ENCODE measurements at regions not wholly inside any gene's neighbourhood (a gene's known extent, or its start where the extent isn't known, plus 50 kb on each side); places are given as distances from the start of the nearest gene placed in this dataset.

DNA sequence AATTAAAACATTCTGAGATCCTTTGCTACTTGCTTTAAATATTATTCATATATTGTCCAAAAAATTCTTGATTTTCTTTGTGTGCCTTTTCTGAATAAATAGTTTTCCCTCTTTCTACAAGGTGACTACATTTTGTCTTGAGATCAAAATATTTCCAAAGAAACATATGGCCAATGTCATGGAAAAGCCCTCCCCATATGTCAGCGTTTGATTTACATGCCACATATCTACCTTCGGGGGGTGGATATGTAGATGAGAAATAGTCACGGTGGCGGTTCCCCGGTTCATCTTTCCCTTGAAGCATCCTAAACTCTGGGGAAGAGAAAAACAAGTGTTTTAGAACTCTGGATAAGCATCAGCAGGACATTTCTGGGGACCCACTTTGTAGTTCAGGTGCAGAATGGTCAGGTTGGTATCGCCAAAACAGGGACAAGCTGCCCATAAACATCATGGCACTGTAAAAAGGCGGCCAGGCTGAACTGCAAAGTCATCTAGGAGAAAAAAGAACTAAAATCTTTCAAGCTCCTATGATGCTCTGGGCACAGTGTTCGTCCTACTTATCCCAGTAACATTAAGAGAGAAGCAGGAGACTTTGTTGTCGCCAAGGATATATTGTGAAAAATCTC lies 91.5 kb downstream of the MEX3B start:
- H3K4me1 ChIP-seq (ENCODE audit: control insufficient read depth, insufficient read depth, low read length), result peaks cover 5% of the 10 kb centered on the region; the same call in 1 of the 2 replicates
- no peaks in the 10 kb centered on the region for H3K9me3 ChIP-seq (ENCODE audit: control insufficient read depth, insufficient read depth, low read depth, low read length)
- H3K27ac ChIP-seq (ENCODE audit: low read depth, low read length), result no peak overlapping the region
- H3K9ac ChIP-seq (ENCODE audit: low read length), result no peak overlapping the region
- no peaks in the 10 kb centered on the region for H3K27me3 ChIP-seq (ENCODE audit: control insufficient read depth, insufficient read depth, low read length)
- H3K4me3 ChIP-seq (ENCODE audit: low read depth, low read length), result no peak overlapping the region
- H3K36me3 ChIP-seq (ENCODE audit: control insufficient read depth, insufficient read depth, low read length), result no peaks in the 10 kb centered on the region

DNA sequence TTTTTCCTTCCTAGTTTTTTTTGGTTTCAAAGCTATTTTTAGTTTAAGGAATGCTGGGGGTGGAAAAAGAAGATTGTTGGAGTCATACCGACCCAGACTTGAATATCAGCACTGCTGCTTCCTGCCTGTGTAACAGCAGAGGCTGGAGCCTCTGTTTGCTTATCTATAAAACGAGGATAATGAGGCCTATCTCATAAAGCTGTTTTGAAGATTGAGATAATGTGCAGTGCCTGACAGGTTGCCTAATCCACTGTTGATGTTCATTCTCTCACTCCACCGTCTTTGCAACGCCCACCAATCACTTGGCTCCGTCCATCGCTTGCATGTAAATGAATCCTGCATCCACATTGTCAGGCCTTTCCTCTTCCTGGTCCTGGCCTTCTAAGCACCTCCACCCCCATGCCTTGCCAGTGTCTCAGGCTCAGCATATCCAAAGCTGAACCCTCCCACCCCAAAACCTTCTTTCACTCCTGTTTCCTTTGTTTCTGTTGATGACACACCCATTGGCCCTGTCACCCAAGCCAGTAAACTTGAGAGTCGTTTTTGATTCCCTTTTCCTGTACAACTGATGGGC lies 94.9 kb downstream of the MEX3B start:
- no peak overlapping the region for H3K9ac ChIP-seq (ENCODE audit: low read length)
- H3K4me3 ChIP-seq (ENCODE audit: low read depth, low read length), result no peak overlapping the region
- no peaks in the 10 kb centered on the region for H3K36me3 ChIP-seq (ENCODE audit: control insufficient read depth, insufficient read depth, low read length)
- peaks cover 5% of the 10 kb centered on the region; the same call in 1 of the 2 replicates for H3K4me1 ChIP-seq (ENCODE audit: control insufficient read depth, insufficient read depth, low read length)
- no peak overlapping the region for H3K27ac ChIP-seq (ENCODE audit: low read depth, low read length)
- no peaks in the 10 kb centered on the region for H3K9me3 ChIP-seq (ENCODE audit: control insufficient read depth, insufficient read depth, low read depth, low read length)
- no peaks in the 10 kb centered on the region for H3K27me3 ChIP-seq (ENCODE audit: control insufficient read depth, insufficient read depth, low read length)

DNA sequence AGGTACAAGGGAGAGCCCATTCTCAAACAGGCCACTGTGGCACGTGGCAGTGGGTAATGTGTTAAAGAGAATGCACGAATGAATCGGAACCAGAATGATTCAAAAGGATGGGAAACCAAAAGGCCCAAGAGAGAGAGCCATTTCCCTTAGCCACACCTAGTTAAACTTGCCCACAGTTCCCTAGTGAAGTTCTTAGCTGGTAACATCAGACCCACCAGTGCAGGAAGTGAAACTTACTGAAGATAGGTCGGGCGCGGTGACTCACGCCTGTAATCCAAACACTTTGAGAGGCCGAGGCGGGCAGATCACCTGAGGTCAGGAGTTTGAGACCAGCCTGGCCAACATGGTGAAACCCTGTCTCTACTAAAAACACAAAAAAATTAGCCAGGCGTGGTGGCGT lies 97.1 kb downstream of the MEX3B start:
- peaks cover 5% of the 10 kb centered on the region; the same call in 1 of the 2 replicates for H3K4me1 ChIP-seq (ENCODE audit: control insufficient read depth, insufficient read depth, low read length)

DNA sequence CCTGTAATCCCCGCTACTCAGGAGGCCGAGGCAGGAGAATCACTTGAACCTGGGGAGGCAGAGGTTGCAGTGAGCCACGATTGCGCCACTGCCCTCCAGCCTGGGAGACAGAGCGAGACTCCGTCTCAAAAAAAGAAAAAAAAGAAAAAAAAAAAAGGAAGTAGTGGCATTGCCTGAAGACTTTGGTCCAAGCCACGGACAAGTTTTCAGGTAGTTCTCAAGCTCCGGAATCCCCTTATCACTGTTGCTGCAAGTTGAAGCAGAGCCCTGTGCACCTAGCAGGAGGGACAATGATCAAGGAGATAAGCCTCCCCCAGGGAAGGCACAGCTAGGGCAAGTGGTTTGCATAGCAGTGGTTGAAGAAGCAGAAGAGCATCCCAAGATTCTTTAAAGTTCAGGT lies 97.6 kb downstream of the MEX3B start:
- Histone ChIP-seq H3K9me3 (ENCODE audit: control insufficient read depth, insufficient read depth, low read depth, low read length) (no peaks in the 10 kb centered on the region), H3K4me1 (ENCODE audit: control insufficient read depth, insufficient read depth, low read length) (peaks cover 5% of the 10 kb centered on the region; the same call in 1 of the 2 replicates), H3K27me3 (ENCODE audit: control insufficient read depth, insufficient read depth, low read length) (no peaks in the 10 kb centered on the region), H3K36me3 (ENCODE audit: control insufficient read depth, insufficient read depth, low read length) (no peaks in the 10 kb centered on the region), H3K4me3 (ENCODE audit: low read depth, low read length) (no peak overlapping the region), H3K9ac (ENCODE audit: low read length) (no peak overlapping the region), H3K27ac (ENCODE audit: low read depth, low read length) (no peak overlapping the region)

More for the DNA sequence above, 97.1 kb downstream of the MEX3B start:
- no peak overlapping the region for H3K9ac ChIP-seq (ENCODE audit: low read length)
- no peak overlapping the region for H3K4me3 ChIP-seq (ENCODE audit: low read depth, low read length)
- H3K9me3 ChIP-seq (ENCODE audit: control insufficient read depth, insufficient read depth, low read depth, low read length), result no peaks in the 10 kb centered on the region
- H3K36me3 ChIP-seq (ENCODE audit: control insufficient read depth, insufficient read depth, low read length), result no peaks in the 10 kb centered on the region
- no peak overlapping the region for H3K27ac ChIP-seq (ENCODE audit: low read depth, low read length)
- H3K27me3 ChIP-seq (ENCODE audit: control insufficient read depth, insufficient read depth, low read length), result no peaks in the 10 kb centered on the region

DNA sequence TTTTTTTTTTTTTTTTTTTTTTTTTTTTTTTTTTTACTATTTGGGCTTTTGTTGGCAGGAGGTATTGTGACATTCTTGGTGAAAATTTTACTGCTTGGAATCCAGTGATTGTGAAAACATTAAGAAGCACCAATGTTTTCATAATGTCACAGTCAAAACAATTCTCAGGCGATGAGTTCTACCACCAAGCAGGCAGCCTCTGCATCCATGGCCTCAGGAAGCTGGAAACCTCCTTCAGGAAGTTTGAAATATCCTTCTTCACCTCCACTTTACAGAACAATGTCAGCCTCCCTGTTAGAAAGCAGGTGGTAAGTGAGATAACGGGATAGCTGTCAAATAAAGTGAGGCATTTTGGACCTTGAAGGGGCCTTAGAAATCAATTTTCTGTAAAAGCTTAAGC lies 98.3 kb downstream of the MEX3B start:
- no peak overlapping the region for H3K4me3 ChIP-seq (ENCODE audit: low read depth, low read length)
- no peaks in the 10 kb centered on the region for H3K27me3 ChIP-seq (ENCODE audit: control insufficient read depth, insufficient read depth, low read length)
- H3K36me3 ChIP-seq (ENCODE audit: control insufficient read depth, insufficient read depth, low read length), result no peaks in the 10 kb centered on the region
- peaks cover 5% of the 10 kb centered on the region; the same call in 1 of the 2 replicates for H3K4me1 ChIP-seq (ENCODE audit: control insufficient read depth, insufficient read depth, low read length)
- H3K9me3 ChIP-seq (ENCODE audit: control insufficient read depth, insufficient read depth, low read depth, low read length), result no peaks in the 10 kb centered on the region
- no peak overlapping the region for H3K27ac ChIP-seq (ENCODE audit: low read depth, low read length)
- H3K9ac ChIP-seq (ENCODE audit: low read length), result no peak overlapping the region

DNA sequence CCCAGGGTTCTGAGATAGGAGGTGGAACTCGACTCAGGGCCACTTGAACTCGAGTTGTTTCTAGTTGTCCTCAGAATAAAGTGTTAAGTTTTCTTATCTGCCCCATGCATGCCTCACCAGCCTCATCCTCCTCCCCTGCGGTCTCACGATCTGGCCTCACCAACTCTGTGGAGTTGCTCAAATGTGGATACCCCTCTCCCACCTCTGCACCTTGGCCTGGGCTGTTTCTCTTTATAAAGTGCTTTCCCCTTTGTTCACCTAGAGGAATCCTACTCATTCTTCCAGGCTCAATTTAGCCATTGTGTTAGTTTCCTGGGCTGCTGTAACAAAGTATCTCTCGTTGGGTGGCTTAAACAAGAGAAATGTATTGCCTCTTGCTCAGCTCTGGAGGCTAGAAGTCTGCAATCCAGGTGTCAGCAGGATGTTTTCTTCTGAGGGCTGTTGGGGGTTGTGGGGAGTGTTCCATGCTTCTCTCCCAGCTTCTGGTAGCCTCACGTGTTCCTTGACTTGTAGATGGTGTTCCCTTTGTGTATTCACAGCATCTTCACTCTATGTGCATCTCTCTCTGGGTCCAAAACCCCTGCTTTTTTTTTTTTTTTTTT lies 100.7 kb downstream of the MEX3B start:
- Histone ChIP-seq H3K9ac (ENCODE audit: low read length) (no peak overlapping the region), H3K9me3 (ENCODE audit: control insufficient read depth, insufficient read depth, low read depth, low read length) (no peaks in the 10 kb centered on the region), H3K4me1 (ENCODE audit: control insufficient read depth, insufficient read depth, low read length) (no peaks in the 10 kb centered on the region), H3K27ac (ENCODE audit: low read depth, low read length) (no peak overlapping the region), H3K36me3 (ENCODE audit: control insufficient read depth, insufficient read depth, low read length) (no peaks in the 10 kb centered on the region), H3K27me3 (ENCODE audit: control insufficient read depth, insufficient read depth, low read length) (no peaks in the 10 kb centered on the region), H3K4me3 (ENCODE audit: low read depth, low read length) (no peak overlapping the region)

DNA sequence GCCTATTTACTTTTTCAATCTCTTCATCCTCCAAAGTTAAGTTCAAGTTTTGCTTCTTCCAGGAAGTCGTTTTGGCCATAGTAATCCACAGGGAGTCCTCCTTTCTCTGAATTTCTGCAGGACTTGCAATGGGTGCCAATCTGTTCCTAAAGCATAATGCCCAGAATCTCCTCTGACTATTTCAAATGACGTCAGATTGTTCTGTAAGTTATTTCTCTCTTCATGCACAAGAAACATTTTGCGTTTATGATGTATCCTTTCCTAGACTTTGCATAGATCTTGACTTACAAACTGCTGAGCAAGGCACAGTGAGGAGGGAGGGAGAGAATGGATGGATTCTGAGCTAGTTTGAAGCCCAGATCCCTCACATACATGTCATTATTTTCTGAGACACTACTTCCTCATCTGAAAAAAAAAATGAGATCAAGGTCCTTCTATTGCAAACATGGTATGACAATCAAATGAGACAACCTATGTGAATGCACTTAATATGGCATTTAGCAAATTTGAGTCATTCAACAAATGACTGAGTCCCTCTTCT lies 103.1 kb downstream of the MEX3B start:
- Histone ChIP-seq H3K4me3 (ENCODE audit: low read depth, low read length) (no peak overlapping the region), H3K27me3 (ENCODE audit: control insufficient read depth, insufficient read depth, low read length) (no peaks in the 10 kb centered on the region), H3K4me1 (ENCODE audit: control insufficient read depth, insufficient read depth, low read length) (no peaks in the 10 kb centered on the region), H3K36me3 (ENCODE audit: control insufficient read depth, insufficient read depth, low read length) (no peaks in the 10 kb centered on the region), H3K9ac (ENCODE audit: low read length) (no peak overlapping the region), H3K9me3 (ENCODE audit: control insufficient read depth, insufficient read depth, low read depth, low read length) (no peaks in the 10 kb centered on the region), H3K27ac (ENCODE audit: low read depth, low read length) (no peak overlapping the region)

DNA sequence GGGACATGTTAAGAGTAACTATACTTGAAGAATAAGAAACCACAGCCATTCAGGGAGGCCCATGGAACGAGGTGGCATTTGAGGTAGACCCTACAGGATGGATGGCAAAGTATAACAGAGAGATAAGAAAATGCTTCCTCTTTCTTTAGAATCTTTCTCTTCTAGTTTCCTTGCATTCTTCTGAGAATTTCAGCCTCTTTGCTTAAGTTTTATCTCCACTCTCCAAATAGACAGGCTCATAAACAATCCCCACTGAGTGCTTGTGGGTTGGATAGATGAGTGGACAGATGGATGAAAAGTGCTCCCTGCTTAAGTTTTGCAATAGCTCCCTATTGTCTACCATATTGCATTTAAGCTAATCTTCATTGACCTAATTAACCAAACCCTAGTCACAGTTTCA lies 103.7 kb downstream of the MEX3B start:
- H3K27ac ChIP-seq (ENCODE audit: low read depth, low read length), result no peak overlapping the region

DNA sequence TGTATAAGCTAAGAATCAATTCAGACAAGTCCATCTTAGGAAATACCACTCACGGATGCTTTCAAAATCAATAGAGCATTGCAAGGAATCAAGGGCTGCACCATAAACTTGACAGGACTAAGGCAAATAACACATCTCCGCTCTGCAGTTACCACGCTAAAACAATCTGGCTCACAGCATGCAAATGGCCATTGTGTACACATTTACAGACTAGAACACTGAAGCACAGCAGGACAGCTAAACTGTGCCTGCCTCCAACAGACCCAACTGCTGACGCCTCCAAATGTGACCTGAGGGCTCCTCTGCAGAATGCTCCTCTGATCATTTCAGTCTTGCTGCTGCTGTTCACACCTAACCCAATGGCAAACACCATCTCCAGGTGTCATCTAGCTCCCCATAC lies 104.3 kb downstream of the MEX3B start:
- Histone ChIP-seq H3K27me3 (ENCODE audit: control insufficient read depth, insufficient read depth, low read length) (no peaks in the 10 kb centered on the region), H3K36me3 (ENCODE audit: control insufficient read depth, insufficient read depth, low read length) (no peaks in the 10 kb centered on the region), H3K9me3 (ENCODE audit: control insufficient read depth, insufficient read depth, low read depth, low read length) (no peaks in the 10 kb centered on the region), H3K27ac (ENCODE audit: low read depth, low read length) (no peak overlapping the region), H3K4me3 (ENCODE audit: low read depth, low read length) (no peak overlapping the region), H3K9ac (ENCODE audit: low read length) (no peak overlapping the region), H3K4me1 (ENCODE audit: control insufficient read depth, insufficient read depth, low read length) (no peaks in the 10 kb centered on the region)

More for the DNA sequence above, 103.7 kb downstream of the MEX3B start:
- no peaks in the 10 kb centered on the region for H3K4me1 ChIP-seq (ENCODE audit: control insufficient read depth, insufficient read depth, low read length)
- no peak overlapping the region for H3K9ac ChIP-seq (ENCODE audit: low read length)
- no peaks in the 10 kb centered on the region for H3K36me3 ChIP-seq (ENCODE audit: control insufficient read depth, insufficient read depth, low read length)
- no peaks in the 10 kb centered on the region for H3K9me3 ChIP-seq (ENCODE audit: control insufficient read depth, insufficient read depth, low read depth, low read length)
- no peak overlapping the region for H3K4me3 ChIP-seq (ENCODE audit: low read depth, low read length)
- no peaks in the 10 kb centered on the region for H3K27me3 ChIP-seq (ENCODE audit: control insufficient read depth, insufficient read depth, low read length)

DNA sequence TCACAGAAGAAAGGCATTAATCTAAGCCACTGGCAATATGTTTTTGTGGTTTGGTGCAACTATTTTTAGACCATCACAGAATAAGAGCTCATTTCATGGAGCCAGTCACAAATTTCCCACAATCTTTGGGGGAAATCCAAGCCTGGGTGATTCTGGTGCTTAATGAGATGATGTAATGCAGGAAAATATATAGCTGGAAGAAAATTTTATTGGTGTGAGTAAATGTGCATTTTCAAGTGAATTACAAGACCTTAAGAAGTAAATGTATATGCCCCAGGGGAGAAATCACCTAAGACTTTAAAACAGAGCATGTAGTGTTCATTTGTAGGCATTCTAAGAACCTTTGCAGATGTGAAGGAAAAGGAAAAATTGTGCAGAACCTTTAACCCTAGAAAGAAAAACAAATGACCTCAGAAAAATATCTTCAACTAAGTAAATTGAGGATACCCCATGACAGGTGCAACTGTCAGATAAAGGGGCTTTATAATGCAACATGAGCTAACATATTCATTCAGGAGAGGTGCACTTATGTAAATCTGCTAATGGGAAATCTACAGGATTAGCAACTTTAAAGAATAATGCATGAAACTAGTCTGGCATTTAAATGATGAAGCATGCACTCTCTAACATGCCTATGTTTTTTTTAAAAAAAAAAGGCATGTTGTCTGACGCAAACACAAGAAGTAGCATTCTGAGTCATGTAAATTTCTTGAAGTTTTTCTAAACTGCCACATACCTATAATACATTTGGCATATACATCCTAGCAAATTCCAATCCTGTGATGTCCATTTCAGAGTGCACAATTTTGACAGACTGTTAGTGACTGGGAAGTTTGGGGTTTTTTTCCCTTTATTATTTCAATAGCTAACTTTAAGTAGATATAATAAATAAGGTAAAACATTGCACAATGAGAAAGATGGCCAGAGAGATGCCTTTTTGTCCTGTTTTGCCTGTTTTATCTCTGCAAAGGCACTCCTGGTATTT lies 105.1 kb downstream of the MEX3B start:
- no peaks in the 10 kb centered on the region for H3K36me3 ChIP-seq (ENCODE audit: control insufficient read depth, insufficient read depth, low read length)

More for the DNA sequence above, 105.1 kb downstream of the MEX3B start:
- Histone ChIP-seq H3K4me3 (ENCODE audit: low read depth, low read length) (no peak overlapping the region), H3K27ac (ENCODE audit: low read depth, low read length) (no peak overlapping the region), H3K9ac (ENCODE audit: low read length) (no peak overlapping the region), H3K9me3 (ENCODE audit: control insufficient read depth, insufficient read depth, low read depth, low read length) (no peaks in the 10 kb centered on the region), H3K4me1 (ENCODE audit: control insufficient read depth, insufficient read depth, low read length) (no peaks in the 10 kb centered on the region), H3K27me3 (ENCODE audit: control insufficient read depth, insufficient read depth, low read length) (no peaks in the 10 kb centered on the region)

Measured in HUES6 (cell line).